HG03571 (cell line): ENCODE measurements at regions not wholly inside any gene's neighbourhood (a gene's known extent, or its start where the extent isn't known, plus 50 kb on each side); places are given as distances from the start of the nearest gene placed in this dataset.
"Not testable (repeated sequence)": the region's sequence is repeated elsewhere in the genome, so short reads cannot be mapped to it uniquely, and the experiment has no call there.

Experiments
- ATAC-seq: cut with Tn5 transposase; IDR thresholded peaks from one replicate; pipeline ENCODE4 v1.9.1; 2021; ENCODE audit not compliant: unreplicated experiment

DNA sequence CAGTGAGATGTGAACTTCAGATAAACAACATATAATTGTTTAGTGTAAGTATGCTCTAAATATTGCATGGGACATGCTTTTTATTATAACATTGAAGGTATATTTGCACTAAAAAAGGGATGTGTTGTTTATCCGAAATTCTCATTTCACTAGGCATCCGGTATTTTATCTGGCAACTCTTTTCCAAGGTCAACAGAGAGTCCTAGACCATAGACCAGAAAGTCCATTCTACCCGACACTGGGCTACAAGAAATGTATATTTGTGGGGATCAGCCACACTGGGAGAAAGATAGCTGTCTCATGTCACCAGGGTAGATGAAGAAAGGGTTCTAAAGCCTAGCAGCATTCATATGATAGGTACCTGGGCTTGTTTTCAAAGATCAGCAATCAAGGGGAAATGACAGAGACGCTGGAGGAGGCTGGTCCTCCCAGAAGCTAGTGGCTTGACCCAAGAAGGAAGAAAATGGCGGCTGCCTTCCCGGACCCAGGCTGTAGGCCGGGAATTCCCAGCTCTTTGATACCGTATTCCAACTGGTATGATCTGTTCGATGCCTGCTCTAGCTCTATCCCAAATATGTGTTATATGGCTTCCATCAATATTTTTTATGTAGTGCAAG, 161.1 kb upstream of the IRF2BP2 start:
- ATAC-seq: no peak

DNA sequence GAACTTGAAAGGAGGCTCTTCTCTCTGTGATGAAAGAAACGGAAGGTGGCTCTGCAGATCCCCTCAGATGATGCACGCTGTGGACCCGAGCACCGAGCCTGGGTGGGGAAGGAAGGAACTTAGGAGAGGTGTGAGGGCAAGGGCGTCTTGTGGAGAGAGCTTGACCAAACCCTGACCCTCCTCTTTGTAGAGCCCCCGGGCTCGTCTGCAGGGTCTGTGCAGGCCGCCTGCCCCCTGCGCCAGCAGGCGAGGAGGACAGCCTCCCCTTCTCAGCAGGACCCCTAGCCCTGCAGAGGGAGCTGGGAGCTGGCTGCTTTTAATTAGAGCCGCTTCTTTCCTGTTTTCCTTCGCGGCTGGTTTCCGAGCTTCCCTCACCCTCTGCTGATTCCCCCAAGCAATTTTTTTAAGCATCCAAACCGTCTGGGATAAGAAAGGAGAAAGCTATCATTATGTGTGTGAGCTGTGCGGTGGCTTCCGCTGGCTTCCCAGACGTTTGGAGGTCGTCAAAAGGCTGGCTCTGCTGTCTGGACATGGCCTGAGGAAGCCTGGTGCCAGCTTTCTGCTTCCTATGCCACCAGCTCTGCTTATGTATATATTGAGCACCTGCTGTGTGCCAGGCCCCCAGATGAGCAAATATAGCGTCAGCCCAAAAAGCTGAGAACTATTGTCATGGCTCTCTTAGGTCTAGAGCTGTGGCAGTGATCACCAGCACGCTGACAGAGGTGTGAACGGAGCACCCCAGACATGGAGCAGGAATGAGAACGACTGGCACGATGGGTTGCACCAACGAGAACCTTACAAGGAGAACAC, 160.2 kb upstream of the IRF2BP2 start:
- ATAC-seq: no peak

DNA sequence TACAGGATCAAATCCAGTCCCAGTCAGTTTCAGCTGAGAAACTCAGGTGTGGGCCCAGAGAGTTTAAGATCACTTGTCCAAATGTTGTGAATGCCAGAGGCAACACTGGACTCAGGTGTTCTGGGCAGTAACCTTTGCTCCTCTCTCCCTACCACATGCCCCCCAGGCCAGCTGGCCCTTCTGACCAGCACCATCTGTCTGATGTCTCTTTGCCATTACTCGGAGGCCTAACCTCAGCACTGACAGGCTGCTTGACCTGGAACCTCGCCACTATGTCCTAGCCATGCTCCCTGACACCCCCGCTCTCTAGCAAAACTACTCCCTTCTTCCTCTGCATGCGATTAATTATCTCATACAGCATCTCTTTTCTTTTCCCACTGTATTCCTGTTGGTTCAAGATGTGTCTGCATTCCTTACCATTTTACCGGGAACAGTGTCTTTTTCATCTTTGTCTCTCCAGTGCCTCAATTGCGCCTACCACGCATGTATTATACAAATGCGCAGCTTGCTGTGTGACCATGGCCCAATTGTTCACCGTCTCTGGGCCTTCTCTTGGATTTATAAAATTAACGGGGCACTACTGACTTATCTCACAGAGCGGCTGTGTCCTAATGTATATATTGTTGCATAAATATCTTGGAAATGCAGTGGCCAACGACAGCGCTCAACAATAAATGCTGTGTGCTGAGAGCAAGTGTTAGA, 159.5 kb upstream of the IRF2BP2 start:
- ATAC-seq: no peak

DNA sequence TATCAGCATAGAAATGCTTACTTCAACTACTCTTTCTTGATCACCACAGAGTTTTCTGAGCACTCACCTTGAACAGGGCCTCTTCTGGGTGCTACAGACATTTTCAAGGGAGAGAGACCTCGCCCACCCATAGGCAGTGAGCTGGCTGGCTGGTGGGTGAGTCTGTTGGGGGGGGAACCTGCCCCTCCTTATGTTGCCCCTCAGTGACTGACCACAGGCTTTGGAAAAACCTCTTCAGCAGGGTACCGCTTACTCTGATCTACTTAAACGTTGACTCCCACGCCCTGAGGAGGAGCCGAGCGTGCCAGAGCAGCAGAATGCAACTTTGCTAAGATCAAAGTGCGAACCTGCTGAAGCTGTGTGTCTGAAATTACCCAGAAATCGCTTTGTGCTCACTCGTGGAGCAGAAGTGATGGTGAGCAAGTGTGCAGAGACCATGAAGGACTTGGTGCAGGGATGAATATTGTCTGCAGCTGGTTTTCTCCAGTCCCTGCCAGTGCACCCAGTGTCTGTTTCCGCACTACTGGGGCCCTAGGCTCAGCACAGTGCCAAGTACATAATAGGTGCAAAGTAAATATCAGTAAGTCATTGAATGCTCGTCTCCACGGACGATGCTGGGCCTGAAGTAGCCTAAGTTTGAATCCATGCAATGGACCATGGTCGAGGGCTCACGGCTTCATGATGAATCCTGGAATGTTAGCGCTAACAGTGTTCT, 158.7 kb upstream of the IRF2BP2 start:
- ATAC-seq: no peak

DNA sequence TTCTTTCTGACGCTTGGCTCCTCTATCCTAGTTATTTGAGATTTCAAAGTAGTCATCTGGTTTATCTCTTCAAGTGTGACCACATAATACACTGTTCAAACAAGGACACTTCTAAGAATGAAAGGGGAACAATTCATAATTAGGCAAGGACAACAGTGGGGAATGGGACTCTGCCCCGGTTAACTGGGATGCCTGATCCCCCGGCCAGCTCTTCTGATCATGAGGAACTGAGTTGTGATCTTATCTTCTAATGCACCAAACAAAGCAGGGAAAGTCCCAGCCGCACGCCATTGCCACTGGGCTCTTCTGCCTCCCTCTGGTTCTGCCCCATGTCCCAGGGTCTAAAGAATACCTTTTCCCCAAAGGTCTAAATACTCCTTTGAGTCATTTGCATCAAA, 158.2 kb upstream of the IRF2BP2 start:
- ATAC-seq: no peak

DNA sequence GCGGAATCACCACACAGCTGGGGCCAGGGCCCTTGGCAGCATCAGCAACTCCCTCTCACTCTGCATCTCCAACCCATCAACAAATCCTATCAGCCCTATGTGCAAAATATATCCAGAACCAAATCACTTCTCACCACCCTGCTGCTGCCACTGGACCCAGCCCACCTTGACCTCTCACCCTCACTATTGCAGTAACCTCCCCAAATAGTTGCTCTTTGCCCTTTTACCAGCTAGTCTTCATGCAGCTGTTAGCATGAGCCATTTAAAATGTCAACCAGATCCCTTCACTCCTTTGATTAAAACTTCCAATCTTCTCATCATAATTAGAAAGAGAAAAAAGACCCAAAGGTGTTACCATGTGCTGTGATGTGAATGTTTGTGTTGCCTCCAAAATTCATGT, 155.7 kb upstream of the IRF2BP2 start:
- no peak for ATAC-seq

DNA sequence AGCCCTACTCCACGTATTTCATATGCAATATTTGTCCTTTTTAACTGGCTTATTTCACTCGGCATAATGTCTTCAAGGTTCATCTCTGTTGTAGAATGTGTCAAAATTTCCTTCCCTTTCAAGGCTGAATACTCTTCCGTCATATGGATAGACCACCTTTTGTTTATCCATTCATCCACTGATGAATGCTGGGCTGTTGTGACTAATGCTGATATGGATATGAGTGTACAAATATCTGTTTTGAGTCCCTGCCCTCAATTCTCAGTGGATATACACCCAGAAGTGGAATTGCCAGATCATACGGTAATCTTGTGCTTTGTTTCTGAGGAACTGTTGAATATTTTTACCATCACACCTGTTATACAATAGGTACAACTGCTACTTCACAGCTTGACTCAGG, 155.2 kb upstream of the IRF2BP2 start:
- ATAC-seq: no peak

DNA sequence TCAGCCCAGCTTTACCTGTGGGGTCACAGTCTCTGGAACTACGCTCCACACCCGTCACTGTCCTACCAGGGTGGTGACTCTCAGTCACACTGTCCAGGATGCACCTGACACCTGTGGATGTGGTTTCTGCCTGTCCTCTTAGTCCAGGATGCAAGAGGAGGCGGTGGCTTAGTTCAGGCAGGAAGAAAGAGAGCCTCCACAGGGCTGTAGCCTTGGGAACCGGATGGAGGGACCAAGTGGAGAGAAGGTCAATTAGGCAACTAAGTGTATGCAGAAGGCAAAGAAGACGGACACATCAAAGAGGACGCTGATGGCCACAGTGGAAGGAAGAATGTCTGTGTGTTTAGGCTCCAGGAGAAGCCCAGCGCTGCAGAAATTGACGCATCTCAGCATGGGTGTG, 153.9 kb upstream of the IRF2BP2 start:
- ATAC-seq: no peak

DNA sequence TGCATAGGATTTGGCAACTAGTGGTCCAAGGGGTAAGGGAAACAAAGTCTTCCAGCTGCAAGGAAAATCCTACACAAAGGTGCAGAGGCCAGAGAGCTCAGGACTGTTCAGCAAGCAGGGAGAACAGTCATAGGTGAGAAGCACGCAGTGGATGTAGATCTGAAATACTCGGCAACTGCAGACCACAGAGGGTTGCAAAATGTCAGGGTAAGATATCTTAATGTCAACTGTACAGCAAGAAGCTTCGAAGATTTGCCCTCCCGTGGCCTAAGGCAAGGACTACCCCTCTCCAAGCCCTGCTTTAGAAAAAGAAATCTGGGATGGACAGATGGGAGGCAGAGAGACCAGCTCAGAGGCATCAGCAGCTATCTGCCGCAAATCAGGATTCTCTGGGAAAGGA, 153.4 kb upstream of the IRF2BP2 start:
- ATAC-seq: no peak

DNA sequence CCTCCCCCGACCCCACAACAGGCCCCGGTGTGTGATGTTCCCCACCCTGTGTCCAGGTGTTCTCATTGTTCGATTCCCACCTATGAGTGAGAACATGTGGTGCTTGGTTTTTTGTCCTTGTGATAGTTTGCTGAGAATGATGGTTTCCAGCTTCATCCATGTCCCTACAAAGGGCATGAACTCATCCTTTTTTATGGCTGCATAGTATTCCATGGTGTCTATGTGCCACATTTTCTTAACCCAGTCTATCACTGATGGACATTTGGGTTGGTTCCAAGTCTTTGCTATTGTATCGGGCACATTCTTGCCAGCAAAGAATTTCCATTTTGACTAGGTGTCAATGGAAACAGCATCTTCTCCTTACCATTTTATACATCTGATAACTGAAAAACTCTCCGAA, 152.1 kb upstream of the IRF2BP2 start:
- ATAC-seq: not testable (repeated sequence)

DNA sequence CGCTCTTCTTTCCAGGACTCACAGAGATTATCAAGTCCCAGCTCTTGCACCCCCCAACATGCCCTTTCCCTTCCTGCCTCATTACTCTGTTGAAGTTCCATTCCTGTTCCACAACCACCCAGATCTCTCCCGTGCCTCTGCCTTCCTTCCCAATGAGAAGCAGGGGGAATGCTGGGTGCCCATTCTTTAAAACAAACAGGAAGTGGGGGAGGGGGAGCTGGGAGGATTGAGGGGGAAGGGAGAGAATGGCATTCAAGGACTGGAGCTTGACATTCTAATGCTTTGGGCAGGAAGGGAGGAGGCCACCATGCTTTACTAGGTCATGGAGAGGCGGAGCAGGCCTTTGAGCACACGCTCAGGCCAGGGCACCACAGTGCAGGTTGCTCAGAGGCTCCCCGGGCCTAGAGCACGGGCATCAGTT, 150.3 kb upstream of the IRF2BP2 start:
- ATAC-seq: no peak

DNA sequence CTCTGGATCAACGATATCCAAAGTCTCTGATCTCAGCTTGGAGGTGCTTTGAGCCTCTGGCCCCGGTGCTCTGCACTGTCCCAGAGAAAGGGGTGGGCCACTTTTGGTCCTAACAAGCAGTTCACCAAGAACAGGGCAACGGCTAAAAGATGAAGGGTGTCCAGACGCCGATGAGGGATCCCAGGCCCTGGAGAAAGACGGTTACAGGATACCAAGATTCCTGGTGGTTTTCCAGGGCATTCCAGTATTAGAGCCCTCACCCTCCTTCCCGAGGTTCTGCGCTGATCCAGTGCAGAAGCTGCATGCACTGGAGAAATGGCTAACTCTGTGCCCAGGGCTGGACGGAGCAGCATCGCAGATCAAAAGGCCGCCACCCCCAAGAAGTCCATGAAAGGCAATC, 149.9 kb upstream of the IRF2BP2 start:
- no peak for ATAC-seq

DNA sequence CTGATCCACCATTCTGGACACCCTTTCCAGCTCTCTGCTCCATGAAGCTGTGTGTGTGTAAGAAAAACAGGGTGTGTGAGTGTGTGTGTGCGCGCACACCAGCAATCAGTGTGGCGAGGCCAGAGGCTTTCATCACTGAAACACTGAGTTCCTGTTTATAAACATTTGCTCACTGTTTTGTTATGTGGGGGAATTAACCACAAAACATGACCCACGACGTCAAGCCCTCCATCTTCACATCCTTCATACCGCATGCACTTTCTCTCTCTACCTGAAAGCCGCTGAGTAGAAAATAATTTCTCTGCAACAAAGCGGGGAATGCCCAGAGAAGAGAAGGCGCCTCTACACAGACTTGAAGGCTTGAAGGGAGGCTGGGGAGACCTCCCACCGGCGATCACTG, 148.9 kb upstream of the IRF2BP2 start:
- ATAC-seq: no peak

DNA sequence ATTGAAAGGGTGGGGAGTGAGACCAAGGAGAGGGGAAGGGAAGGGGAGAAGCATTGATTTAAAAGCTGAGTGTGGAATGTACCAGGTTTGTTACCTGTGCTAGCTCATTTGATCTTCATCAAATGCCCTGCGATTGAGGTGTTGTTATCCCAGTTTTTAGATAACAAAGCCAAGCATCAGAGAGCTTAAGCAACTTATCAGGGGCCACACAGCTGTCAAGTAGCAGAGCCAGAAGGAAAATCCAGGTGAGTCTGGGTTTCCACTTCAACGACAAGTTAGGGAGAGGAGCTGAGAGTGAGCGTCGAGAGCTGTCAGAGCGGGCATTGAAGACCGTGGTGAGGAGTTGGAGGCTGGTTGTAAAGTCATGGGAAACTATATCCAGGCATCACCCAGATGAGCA, 146.9 kb upstream of the IRF2BP2 start:
- no peak for ATAC-seq

DNA sequence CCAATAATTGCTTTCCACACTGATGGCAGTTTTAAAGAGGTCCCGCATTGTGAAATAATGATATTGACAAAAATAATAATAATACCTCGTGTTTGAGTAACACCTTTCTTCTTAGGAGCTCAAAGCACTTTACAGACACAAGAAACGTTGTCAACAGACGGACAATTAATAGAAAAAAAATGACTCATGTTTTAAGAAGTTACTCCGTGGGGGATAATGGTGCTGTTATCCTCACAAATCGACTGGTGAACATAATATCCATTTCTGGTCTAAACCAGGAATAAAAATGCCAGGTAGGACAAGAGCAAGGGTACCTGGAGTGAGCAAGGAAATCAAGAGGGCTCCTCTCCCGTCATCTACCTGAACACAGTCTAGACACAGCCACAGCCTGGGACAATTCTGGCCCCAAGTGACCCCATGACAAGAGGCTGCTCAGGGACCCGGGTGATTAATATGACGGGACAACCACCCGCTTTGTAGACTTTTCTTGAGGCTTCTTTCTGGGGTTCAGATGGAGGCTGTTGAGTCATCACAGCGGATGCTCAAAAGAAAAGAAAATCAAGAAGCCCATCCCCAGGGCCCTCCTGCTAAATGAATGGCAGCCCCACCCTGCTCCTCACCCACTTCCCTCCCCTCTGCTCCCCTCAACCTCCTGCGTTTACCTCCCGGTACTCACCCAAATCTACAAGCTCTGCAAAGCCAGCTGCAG, 146.2 kb upstream of the IRF2BP2 start:
- no peak for ATAC-seq

DNA sequence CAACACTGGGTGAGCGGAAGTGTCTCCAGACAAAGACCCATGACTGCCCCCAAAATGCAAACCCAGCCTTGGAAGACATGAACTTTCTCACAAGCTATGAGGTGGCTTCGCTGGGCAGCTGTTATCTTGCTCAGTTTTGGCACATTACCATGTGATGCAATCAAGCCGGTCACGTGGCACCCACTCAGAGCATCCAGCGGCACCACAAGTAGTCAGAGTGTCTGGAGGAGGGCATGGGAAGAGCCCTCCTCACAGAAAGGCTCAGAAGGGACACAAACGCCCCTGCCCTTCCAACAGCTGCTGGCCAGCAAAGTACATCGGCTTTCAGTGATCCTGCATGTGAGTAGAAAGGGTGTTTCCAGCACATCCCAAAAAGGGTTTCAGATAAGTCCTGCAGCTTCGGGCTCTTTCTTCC, 145.5 kb upstream of the IRF2BP2 start:
- ATAC-seq: no peak

DNA sequence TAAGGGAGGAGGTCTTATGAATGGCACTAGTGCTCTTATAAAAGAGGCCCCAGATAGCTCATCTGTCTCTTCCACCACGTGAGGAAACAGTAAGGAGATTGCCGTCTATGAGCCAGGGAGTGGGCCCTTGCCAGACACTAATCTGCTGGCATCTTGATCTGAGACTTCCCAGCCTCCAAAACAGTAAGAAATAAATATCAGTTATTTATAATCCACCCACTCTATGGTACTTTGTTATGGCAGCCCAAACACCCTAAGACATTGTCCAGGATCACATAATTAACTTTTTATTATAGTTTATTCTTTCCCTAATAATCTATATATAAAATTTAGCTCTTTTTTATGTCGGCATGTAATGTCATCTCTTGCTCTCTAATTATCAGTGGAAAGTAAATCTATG, 144.0 kb upstream of the IRF2BP2 start:
- ATAC-seq: no peak

DNA sequence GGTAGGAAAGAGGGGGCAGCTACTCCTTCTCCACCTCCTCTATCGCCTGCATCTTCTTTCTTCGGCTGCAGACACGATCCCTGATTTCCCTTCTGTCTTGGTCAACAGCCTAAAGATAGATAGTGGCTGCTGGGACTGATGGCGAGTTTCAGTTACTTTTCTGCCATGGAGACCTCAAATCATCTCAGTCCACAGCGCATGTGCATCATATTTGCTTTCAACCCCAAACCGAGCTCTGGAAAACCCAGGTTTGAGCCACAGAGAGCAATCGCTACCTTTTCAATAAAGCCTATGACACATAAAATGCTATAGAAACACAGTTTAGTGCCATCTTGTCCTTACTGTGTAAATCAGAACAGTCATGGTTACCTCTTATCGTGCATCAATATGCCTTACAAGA, 142.9 kb upstream of the IRF2BP2 start:
- ATAC-seq: no peak

DNA sequence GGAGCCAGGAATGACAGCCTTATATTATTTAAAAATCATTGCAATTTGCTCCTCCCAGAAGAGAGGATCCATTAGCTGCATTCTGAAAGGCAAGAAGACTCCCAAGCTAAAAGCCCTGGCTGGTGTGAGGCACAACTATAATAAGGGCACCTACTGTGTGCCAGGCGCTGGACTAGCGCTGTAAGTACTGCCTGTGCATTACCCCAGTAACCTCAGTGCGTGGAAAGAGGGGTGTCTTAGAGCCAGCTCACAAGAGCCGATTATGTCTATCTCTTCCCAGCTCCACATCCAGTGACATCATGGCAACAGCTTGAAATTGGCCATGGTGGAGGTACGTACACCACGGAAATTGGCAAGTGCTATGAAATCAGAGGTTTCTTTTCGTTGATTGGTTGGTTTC, 141.7 kb upstream of the IRF2BP2 start:
- ATAC-seq: no peak

DNA sequence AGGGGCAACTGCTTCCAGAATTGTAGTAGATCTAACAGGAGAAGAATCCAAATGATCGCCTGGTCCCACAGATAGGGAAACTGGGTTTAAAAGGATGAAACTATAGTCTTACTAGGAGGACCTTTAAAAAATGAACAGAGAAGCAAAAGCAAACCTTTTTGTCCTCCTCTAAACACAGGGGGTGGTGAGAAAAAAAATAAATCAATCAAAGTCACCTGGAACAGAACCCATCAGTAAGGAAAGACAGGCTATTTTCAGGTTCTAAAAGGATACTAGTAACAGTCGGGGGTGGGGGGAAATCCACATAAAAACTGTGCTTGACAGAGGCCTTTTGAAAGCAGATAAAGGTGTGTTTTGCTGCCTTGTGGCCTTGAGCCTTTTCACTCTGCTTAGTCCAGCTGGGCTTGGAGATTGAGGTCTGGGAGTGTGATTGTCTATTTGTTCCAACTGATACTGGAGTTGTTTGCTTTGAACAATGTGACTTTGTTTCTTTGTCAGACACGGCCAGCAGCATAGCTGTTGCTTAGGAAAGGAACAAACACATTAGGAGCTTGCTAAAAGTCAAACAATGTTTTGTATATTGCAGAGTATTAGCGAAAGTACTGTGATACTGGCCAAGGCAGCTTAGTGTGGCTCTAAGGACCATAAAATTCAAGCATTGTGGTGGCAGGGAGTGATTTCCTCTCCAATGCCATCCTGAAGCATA, 141.1 kb upstream of the IRF2BP2 start:
- ATAC-seq: no peak
